ENCODE measurements at regions not wholly inside any gene's neighbourhood (a gene's known extent, or its start where the extent isn't known, plus 50 kb on each side); places are given as distances from the start of the nearest gene placed in this dataset.

GRCh38 chrY:7529396-7529795, 617.8 kb upstream of the AMELY start:
- no peak for TF ChIP-seq CTCF (IDR thresholded peaks at IDR 0.05)
- no peak for TF ChIP-seq POLR2A (IDR thresholded peaks at IDR 0.05)
